ENCODE measurements at regions not wholly inside any gene's neighbourhood (a gene's known extent, or its start where the extent isn't known, plus 50 kb on each side); places are given as distances from the start of the nearest gene placed in this dataset.

- no peak for DNase-seq
Measured at GRCh38 chr17:13405080-13405479, 196.6 kb downstream of the HS3ST3A1 start.

DNA sequence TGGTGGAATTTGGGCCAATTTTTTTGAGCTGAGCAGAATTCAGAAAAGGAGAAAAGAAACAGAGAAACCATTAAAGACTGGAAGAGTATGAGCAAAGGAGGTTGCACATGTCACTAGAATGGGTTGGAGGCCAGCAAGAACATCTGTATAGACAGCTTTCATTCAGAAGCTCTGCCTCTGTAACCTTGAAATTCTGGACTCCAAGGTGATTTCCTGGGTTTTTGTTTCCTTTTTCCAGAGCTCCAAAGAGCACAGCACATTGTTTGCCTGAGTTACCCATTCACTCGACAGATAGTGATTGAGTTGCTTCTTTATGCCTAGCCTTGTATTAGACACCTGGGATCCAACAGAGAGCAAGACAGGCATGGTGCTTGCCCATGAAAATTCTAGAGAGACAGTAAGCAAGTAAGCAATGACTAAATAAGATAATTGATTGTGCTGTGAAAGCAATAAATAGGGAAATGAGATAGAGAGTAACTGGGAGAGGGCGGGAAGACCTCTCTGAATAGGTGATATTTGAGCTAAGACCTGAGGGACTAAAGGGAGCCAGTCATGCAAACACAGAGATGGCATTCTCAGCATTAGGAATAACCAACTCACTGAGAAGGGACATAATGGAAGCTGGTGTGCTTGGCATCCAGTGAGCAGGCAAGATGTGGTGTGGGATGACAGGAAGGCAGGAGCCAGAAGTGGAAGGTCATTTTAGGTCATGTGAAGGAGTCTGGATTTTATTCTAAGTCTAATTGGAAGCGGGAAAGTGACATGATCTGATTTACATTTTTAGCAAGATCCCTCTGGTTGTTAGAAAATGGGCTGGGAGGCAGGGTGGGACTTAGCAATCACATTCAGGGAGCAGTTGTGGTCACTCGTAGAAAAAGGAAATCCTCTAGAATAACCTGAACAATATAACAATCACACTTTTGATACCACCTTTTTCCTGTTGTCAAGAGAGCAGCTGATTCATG lies 197.5 kb downstream of the HS3ST3A1 start:
- DNase-seq = no peak

DNA sequence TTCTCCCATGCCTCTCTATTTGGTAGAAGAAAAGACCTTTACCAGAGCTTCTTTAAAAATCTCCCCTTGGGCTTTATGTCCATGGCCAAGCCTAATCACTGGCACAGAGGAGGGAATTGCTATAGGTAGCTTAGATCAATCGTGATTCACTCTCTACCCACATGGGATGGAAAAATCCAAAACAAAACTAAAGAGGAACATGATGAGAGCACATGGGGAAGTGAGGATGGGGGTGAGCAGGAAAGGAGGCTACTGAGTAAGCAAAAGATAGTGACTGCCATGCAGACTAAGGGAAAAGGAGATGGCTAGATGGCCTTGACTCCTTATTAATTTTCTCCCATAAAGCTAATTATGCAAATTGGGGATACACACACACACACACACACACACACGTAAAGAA lies 201.2 kb downstream of the HS3ST3A1 start:
- DNase-seq = no peak

GRCh38 chr17:13398853-13399252 lies 202.9 kb downstream of the HS3ST3A1 start:
- no peak for DNase-seq

DNA sequence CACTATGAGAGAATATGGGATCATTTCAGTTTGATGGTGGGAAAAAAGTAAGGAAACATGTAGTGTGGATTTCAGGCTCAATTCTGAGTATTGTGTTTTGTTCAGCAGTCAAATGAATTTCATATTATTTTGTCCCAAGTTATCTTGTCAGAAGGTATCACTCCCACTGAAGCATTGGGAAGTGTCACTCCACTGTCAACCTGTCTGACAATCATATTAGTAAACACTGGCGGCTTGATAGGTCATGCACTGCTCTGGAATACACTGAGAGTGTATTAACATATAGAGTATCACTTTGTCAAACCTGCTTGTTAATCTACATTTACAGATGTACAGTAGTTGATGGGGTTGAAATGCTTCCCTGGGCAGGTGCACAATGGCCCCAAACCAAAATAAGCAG lies 203.6 kb downstream of the HS3ST3A1 start:
- no peak for DNase-seq

GRCh38 chr17:13395862-13396261 lies 205.9 kb downstream of the HS3ST3A1 start:
- DNase-seq = no peak

DNA sequence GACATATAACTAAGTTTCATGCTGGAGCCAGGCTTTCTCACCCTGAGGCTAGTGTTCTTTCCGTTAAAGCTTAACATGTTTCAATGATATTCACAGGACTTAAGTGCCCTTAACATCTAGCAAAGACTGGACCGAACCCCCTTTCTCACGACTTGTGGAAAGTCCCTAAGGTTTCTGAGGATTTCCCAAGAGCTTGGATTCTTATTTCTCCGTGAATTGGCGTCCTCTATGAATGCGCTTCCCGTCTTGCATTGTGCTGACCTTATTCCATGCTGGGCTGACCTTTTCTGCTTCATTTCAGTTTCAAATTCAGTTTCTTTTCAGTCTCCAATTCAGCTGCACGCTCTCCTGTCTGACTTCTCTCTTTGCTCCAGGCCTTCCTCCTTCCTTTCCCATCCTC lies 206.4 kb downstream of the HS3ST3A1 start:
- DNase-seq = no peak

- no peak for DNase-seq
Measured at GRCh38 chr17:13393841-13394710, 207.7 kb downstream of the HS3ST3A1 start.

DNA sequence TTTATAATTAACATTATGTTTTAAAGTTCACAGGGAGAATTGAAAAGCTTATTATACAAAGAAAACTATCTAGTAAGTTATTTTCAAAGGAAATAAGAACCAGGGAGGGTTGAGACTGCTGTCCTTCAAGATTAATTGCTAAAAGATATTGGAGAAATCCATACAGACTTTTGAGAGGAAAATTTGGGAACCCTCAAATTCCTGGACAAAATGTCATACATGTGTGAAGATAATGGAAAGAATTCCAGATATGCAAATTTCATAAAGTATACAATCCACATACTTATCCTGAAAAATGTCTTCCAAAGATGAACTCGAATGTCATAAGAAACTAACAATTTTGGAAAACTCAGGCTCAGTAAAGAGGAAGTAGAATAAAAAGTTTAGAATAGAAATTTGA lies 213.8 kb downstream of the HS3ST3A1 start:
- no peak for DNase-seq

DNA sequence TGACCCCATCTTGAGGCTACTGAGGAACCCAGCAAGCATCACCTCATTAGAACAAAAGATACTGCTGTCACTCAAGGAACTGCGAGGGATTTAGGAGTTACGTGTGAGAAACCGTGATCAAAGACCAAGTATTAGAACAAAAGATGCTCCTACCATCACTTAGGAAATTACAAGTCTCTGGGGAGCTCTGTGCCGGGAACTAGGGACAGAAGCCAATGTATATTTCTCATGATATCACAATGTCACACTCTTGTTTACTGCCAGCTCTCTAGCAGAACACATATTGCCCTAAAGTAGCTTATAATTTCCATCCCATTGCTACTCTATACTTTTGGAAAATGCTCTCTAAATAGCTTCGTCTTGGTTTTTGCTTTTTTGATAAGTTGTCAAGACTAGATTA lies 214.5 kb downstream of the HS3ST3A1 start:
- DNase-seq = no peak

- DNase-seq = peak; percentile 91
Measured at GRCh38 chr17:13385481-13385911, 216.2 kb downstream of the HS3ST3A1 start.

DNA sequence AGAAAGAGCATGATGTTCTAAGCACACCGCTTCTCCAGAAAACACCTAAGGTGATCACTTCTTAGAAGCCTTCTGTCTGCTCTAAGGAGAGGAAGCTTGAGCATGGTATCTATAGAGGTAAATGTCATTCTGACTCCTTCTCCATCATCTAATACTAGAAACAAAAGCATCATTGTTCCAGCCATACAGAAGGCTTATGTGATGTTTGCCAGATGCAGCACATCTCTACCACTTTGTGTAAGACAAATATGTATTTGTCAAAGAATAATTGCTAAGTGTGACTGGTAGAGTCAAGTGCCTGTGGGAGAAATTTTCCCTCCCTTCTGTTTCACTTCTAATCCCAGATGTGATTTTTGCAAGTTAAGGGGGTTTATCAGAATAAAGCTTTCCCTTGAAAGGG lies 217.1 kb downstream of the HS3ST3A1 start:
- no peak for DNase-seq

DNA sequence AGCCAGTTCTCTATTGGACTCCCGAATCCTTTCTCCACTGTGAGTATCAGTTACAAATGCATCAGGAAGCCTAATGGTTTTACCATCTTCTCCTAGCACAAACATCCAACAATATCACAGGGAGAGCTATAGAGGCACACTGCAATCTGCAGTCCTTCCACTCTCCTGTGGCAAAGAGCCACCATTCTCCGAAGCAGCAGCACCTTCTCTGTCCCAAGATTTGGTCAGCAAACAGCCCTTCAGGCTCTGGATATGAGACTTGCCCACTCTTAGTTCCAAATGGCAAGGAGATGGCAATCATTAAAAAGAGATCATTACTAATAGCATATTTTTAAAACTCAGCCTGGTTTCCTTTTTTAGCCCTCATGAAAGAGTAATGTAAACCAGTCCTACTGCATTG lies 223.4 kb downstream of the HS3ST3A1 start:
- DNase-seq = no peak

DNA sequence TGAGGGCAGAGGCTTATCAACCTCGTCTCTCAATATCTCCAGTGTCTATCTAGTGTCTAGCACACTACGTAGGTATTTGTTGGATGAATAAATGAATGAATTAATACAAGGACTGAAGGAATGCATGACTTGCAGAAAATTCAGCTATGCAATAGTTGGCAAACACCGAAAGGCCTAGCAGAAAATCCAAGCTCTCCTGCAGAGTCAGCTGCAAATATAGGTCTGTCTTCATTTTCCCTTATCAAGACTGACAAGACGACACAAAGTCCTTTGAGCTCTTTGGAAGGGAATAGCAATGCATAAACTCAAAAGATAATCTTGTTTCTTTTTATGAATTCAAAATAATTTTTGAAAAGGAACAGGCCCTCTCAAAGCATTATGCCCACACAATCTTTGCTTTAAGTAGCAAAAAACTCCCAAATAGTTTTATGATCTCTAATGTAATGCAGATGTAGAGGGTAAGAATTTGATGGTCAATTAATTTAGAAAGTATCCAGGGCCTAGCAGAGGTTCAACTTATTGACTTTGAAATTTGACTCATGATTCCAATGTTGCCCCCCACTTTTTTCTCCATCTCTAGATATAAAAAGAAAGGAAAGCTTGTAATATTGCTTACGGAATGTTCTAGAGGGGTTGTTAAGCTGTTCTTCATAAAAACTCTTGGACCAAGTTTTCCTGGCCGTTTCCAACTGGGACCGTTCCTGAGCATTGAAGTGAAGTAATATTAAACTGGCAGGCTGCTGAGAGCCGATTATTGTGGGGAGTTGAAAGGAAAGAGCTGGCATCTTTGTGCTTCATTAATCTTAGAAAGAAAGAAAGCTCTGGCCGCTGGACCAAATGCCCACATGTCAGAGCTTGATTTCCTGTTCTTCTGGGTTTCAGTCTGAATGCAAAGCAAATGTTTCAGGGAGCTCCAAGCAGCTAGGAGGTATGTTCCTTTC lies 227.3 kb downstream of the HS3ST3A1 start:
- no peak for DNase-seq

DNA sequence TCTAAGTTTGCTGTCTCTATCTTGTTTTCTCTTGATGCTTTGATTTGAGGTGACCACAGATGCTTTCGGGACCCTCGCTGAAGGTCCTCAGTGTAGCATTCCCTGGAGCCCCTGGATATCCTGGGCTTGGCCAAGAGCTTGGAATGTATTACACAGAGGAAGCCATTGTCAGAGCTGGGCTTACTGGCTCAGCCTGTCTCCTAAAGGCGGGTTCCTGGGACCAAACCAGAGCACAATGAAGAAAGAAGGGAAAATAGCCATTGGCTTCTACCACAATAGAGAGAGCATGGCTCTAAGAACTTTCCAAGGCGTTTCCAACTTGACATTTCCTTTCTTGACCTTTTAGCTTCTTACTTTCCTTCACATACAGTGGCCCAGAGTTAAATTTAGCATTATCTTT lies 229.3 kb downstream of the HS3ST3A1 start:
- DNase-seq = no peak

- no peak for DNase-seq
Measured at GRCh38 chr17:13367154-13367553, 234.6 kb downstream of the HS3ST3A1 start.

DNA sequence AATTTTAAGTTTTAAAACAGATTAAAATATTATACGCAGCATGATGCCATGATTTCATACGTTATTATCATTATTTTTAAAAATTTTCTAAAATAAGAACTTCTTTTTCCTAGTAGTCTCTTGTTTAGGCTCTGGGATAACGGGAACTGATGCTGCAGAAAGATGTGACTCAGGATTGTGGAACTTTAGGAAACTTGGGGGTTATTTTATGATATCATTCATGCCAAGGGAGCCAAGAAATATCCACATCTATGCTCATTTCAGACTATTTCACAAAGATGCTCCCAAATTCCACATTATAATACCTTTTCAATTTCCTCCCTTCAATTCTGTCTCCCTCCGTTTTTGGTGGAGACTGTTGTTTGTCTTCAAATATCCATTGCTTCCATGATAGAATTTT lies 236.4 kb downstream of the HS3ST3A1 start:
- DNase-seq = no peak

DNA sequence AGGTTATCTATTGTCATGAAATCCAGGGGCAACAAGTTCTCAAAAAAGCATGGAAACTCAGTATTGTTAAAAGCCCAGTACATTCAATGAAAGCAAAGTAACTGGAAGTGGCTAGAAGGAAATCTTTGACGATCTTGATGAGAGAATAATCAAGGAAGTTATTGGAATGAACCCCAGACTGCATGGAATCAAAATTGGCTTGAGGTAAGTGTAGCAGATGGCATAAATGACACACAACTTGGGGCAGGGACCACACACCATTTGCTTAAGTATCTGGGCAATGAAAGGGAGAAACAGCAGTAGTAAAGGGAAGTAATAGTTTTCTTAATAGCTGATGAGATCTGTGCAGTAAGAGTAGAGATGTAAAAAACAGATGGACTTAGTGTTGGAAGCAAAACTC lies 238.0 kb downstream of the HS3ST3A1 start:
- no peak for DNase-seq

DNA sequence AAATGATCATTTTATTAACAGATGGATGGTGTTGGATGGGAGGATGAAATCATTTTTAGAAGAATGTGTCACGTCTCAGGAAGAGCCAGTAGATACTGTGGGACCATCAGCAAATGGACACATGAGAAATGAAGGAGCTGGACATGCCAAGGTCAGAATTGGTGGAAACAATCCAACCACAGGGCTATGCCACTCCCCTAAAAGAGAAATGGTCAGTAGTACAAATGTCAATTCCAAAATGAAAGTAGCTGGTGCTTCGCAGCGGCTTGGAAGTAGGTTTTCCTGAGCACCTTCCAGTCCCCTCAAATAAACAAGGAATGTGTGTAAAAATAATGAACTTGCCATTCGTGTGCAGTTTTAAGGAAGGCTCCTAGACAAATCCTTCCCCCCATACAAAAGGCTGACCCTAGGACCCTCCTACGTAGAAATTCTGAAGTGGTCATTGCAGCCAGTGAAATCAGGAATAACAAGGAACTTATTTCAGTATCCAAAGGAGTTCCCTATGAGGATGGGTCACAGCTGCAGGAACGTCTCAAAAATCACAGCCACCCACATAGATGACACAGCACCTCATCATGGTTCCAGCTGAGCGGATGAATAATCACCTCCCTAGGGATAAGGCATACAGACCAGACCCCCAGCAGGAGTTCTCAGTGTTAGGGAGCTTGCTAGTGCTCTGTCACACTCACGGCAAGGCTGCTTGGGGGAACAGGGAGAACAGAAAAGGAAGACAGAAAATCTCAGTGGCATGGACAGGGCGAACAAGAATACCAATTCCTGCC lies 239.2 kb downstream of the HS3ST3A1 start:
- peak; percentile 61 for DNase-seq

DNA sequence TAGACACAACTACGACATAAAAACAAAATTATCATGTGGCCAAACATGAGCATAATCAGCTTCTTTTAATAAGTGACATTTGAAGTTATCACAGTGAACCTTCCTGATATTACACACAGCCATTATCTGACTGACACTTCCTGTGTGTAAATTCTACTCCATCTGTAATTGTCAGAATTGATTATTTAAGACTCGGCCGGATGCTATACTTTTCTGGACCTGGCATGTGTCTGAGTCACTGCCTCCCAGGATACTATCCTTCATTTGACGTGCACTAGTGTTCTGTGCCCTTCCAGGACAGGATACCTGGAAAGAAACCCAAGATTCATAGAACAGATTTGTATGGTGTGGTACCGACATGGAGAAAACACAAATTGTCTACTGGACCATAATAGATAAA lies 242.0 kb downstream of the HS3ST3A1 start:
- no peak for DNase-seq

DNA sequence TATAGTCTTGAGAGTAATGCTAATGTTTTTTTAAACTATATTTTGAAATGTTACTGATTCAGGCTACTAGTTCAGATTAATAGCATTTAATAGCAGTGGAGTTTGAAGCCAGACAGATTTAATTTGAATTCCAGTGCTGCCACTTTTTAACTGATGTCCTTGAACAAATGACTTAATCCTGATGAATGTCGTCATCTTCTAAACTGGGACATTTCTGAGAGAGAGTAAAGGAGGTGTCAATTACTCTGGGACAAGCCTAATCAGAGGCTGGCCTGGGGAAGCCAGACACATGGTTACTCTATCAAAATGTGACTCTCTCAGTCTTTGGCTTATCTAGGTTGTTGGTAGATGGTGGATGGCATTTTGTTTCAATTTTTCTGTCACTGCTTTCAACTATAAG lies 246.7 kb downstream of the HS3ST3A1 start:
- DNase-seq = no peak

- peak; percentile 62 for DNase-seq
Measured at GRCh38 chr17:13353590-13353989, 248.1 kb downstream of the HS3ST3A1 start.
